AG04449 (cell line): ENCODE measurements at regions not wholly inside any gene's neighbourhood (a gene's known extent, or its start where the extent isn't known, plus 50 kb on each side); places are given as distances from the start of the nearest gene placed in this dataset.

Experiments used
- CTCF ChIA-PET: fragments of 350-600 bp; formaldehyde crosslinking; extraction: SDS; loops from one replicate; lab custom pipeline; 2021; ENCODE audit warnings: antibody characterized with exemption; lab: Yijun Ruan, JAX
- POLR2A ChIA-PET: fragments of 400-600, 350-600 bp; formaldehyde crosslinking; extraction: SDS; loops from one replicate; lab custom pipeline; 2020; ENCODE audit warnings: antibody characterized with exemption, inconsistent platforms; lab: Yijun Ruan, JAX
- DNase-seq: peaks from one replicate; pipeline ENCODE4 v3.0.0-alpha.2; 2010; ENCODE audit warnings: low read depth, low spot score
- H3K4me3 ChIP-seq: 2 replicates; pipeline ENCODE4 v1.5.1; 2011; ENCODE audit warnings: low read depth, mild to moderate bottlenecking, control low read depth, low read length
- TF ChIP-seq, protein P1 (sequence below): IDR thresholded peaks from one replicate; pipeline ENCODE4 v1.5.1; 2011; ENCODE audit warnings: mild to moderate bottlenecking, moderate library complexity, low read length, control low read depth, inconsistent platforms; ENCODE audit not compliant: insufficient read depth; ENCODE audit errors: missing control alignments

DNA sequence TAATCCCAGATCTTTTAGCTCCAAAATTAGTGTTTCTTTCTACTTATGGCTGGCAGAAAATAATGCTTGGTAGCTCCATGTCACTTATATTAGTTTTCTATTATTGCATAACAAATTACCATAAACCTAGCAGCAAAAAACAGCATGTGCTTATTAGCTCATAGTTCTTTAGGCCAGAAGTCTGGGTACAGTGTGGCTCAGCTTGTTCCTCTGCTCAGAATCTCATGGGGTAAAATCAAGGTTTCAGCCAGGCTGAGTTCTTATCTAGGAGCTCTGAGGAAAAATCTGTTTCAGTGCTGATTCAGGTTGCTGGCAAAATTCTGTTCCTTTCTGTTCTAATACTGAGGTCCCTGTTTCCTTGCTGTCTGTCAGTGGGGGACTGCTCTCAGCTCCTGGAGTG lies 101.1 kb downstream of the CT47B1 start:
- TF ChIP-seq, protein P1, sequence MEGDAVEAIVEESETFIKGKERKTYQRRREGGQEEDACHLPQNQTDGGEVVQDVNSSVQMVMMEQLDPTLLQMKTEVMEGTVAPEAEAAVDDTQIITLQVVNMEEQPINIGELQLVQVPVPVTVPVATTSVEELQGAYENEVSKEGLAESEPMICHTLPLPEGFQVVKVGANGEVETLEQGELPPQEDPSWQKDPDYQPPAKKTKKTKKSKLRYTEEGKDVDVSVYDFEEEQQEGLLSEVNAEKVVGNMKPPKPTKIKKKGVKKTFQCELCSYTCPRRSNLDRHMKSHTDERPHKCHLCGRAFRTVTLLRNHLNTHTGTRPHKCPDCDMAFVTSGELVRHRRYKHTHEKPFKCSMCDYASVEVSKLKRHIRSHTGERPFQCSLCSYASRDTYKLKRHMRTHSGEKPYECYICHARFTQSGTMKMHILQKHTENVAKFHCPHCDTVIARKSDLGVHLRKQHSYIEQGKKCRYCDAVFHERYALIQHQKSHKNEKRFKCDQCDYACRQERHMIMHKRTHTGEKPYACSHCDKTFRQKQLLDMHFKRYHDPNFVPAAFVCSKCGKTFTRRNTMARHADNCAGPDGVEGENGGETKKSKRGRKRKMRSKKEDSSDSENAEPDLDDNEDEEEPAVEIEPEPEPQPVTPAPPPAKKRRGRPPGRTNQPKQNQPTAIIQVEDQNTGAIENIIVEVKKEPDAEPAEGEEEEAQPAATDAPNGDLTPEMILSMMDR = no peak
- CTCF ChIA-PET = no interaction called here
- H3K4me3 ChIP-seq = no peak overlapping the region

DNA sequence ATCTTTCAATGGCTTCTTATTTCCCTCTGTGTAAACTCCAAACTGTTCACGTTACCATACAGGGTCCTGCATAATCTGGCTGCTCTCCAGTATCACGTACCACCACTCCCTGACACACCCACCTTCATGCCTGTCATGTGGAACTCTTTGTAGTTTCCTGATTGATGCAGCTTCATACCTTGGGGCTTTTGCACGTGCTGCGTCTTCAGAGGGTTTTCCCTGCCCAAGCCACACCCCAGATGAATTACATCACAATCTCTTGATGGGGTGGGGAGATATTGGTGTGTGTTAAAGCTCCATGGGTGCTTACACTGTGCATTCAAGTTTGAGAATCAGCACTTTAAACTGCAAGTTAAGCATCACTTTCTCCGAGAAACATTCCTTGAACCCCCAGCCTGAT lies 101.9 kb downstream of the CT47B1 start:
- DNase-seq = no peak
- CTCF ChIA-PET = no interaction called here
- POLR2A ChIA-PET = no interaction called here

More for the DNA sequence above, 101.1 kb downstream of the CT47B1 start:
- no peak for DNase-seq
- POLR2A ChIA-PET = no interaction called here

DNA sequence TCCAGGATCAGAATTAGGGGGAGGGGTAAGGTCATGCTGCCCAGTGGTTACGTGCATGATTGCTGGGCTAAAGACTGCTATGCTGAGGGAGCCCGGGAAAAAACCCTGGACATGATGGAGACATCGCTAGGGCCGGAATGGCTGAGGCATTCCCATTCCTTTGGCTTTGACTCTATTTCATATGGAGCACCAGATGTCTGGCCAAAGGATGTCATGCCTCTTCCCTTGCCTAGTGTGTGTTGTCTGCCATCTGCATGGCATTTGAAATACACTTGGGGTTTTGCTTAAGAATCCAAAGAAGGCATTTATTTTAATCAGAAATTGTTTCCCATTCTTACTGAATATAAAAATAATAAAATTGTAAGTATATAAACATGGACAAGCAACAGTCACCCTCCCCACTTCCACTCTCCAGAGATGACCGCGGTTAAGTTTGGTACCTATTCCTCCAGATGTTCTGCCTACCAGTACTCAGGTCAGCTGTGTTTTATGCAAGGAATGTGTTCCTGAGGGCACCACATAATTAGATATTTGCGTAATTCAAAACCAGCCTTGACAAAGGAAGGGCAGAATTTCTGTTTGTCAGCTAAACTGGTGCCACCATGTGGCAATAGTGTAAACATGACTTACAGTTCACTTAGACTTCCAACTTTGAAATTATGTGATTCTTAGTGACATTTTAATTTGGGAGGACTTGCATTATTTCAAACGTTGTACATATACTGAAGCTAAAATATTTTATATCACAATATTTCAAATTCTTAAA lies 105.9 kb downstream of the CT47B1 start:
- TF ChIP-seq, protein P1 = peak; percentile 21
- H3K4me3 ChIP-seq = no peak overlapping the region
- no peak for DNase-seq
- ChIA-PET POLR2A (no interaction called here), CTCF (interaction anchor here (0.9 to 2.1 kb wide), 4 partner anchors 32 to 271 kb away, joined by 3 to 12 read pairs (median 4); no protein-coding TSS in a partner anchor)

More for the DNA sequence above, 101.9 kb downstream of the CT47B1 start:
- TF ChIP-seq, protein P1 = no peak
- H3K4me3 ChIP-seq = no peak overlapping the region

DNA sequence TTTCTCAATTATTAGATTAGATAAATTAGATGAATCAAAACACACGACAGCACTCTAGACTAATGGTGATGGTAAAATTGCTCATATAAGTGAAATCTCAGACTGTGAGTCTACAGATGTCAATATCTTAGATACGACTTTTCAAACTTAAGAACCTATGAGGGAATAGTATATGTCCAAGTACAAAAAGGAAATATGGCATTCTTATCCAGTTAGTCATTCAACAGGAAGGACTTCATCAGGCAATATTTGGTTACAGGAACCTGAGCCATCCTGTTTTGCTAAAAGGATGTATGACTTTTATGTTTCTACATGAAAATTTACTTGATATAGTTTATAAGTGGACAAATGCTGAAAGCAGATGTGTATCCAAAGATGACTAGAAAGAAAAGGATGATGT lies 107.0 kb downstream of the CT47B1 start:
- CTCF ChIA-PET = interaction anchor here (1.4 to 2.1 kb wide), 3 partner anchors 31 to 270 kb away, joined by 4 to 12 read pairs (median 5); no protein-coding TSS in a partner anchor

DNA sequence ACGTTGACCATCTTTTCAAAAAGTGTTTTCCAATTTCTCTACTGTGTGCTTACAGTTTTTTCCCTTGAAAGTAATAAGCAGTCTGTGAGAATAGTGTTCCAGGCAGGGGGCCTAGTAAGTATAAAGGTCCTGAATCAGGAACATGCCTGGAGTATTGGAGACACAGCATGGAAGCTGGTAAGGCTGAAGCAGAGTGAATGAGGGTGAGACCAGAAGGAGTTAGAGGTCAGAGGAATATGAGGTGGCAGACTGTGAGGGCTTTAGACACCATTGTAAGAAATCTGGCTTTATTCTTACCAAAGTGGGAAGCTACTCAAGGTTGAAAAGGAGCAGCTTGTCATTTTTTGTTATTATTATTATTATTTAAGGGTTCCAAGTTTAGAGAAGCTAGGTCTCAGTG lies 107.4 kb downstream of the CT47B1 start:
- POLR2A ChIA-PET = no interaction called here
- DNase-seq = no peak
- CTCF ChIA-PET = interaction anchor here (2.1 kb wide), 1 partner anchor 269 kb away, joined by 12 read pairs; no protein-coding TSS in a partner anchor
- TF ChIP-seq, protein P1 = no peak
- no peak overlapping the region for H3K4me3 ChIP-seq

More for the DNA sequence above, 107.0 kb downstream of the CT47B1 start:
- TF ChIP-seq, protein P1 = no peak
- no peak overlapping the region for H3K4me3 ChIP-seq
- POLR2A ChIA-PET = no interaction called here
- no peak for DNase-seq

DNA sequence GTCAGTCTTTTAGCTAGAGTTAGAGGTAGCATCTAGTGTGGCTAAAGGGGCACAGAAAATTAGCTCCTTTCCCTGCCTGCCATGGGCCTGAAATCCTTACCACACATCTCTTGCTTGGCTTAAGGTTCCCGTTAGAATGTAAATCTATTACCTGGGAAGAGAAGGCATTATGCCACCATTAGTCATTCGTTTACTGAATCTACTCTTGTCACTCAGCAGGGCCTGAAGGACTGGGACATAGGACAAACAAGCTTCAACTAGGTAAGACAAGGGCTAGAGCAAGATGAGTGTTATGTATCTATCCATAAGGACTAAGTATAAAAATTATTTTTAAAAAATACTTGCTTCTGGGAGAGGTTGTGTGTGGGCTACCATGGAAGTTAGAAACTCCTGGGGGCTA lies 112.4 kb downstream of the CT47B1 start:
- DNase-seq = no peak
- POLR2A ChIA-PET = no interaction called here
- TF ChIP-seq, protein P1 = no peak
- H3K4me3 ChIP-seq = no peak overlapping the region
- CTCF ChIA-PET = no interaction called here
